HepG2 (cell line): ENCODE measurements at regions not wholly inside any gene's neighbourhood (a gene's known extent, or its start where the extent isn't known, plus 50 kb on each side); places are given as distances from the start of the nearest gene placed in this dataset.

Experiments used
- ARHGAP35 ChIP-seq: sonication (generic); formaldehyde crosslinking; IDR thresholded peaks from 2 replicates; pipeline ENCODE4 v1.9.0; 2022; ENCODE audit warnings: mild to moderate bottlenecking, inconsistent platforms, moderate library complexity, missing genetic modification reagents, borderline replicate concordance
- CEBPG ChIP-seq: IDR thresholded peaks from 2 replicates; pipeline ENCODE4 v1.6.1; 2016
- HMGXB4 ChIP-seq, 2 experiments: sonication (generic) in 1 of 2; formaldehyde crosslinking in 1 of 2; IDR thresholded peaks; 2 replicates each; pipeline versions ENCODE4 v1.4.0 to v1.6.1; 2018 to 2020; ENCODE audit warnings: missing genetic modification reagents in 2 of 2, borderline replicate concordance in 1 of 2, low read depth in 1 of 2, mild to moderate bottlenecking in 1 of 2, missing biosample characterization in 1 of 2
- KDM3A ChIP-seq: IDR thresholded peaks from 2 replicates; pipeline ENCODE4 v1.6.1; 2018; ENCODE audit warnings: low read depth, missing compliant biosample characterization
- MYNN ChIP-seq: sonication (generic); formaldehyde crosslinking; IDR thresholded peaks from 2 replicates; pipeline ENCODE4 v1.4.0; 2020; ENCODE audit warnings: mild to moderate bottlenecking, low read depth, missing genetic modification reagents
- NFATC3 ChIP-seq: sonication (generic); formaldehyde crosslinking; IDR thresholded peaks from 2 replicates; pipeline ENCODE4 v1.5.1; 2020; ENCODE audit warnings: mild to moderate bottlenecking, missing genetic modification reagents
- NR2C2 ChIP-seq: sonication (generic); formaldehyde crosslinking; IDR thresholded peaks from 2 replicates; pipeline ENCODE4 v1.4.0; 2020; ENCODE audit warnings: missing genetic modification reagents, mild to moderate bottlenecking, moderate library complexity, borderline replicate concordance
- POLR2AphosphoS5 ChIP-seq: IDR thresholded peaks from 2 replicates; pipeline ENCODE4 v1.6.1; 2012; ENCODE audit warnings: low read depth, low read length
- SATB2 ChIP-seq: sonication (generic); formaldehyde crosslinking; IDR thresholded peaks from 2 replicates; pipeline ENCODE4 v1.5.0; 2020; ENCODE audit warnings: missing genetic modification reagents
- SRSF4 ChIP-seq: fragments of 200-400 bp; formaldehyde crosslinking; IDR thresholded peaks from one replicate; pipeline ENCODE4 v1.6.1; 2018; ENCODE audit warnings: mild to moderate bottlenecking, low read depth, low read length, moderate library complexity; ENCODE audit not compliant: poor library complexity, severe bottlenecking
- ZMYM4 ChIP-seq: sonication (generic); formaldehyde crosslinking; IDR thresholded peaks from 2 replicates; pipeline ENCODE4 v1.8.1; 2023; ENCODE audit warnings: mild to moderate bottlenecking, missing genetic modification reagents
- TF ChIP-seq, protein P1 (sequence below): sonication (generic); formaldehyde crosslinking; IDR thresholded peaks from 2 replicates; pipeline ENCODE4 v1.4.0; 2020; ENCODE audit warnings: missing genetic modification reagents
- TF ChIP-seq, protein P2 (sequence below), 2 experiments: sonication (generic) in 1 of 2; formaldehyde crosslinking in 1 of 2; IDR thresholded peaks; 2 replicates each; pipeline versions ENCODE4 v1.5.1 to v1.6.1; 2011 to 2020; ENCODE audit warnings: borderline replicate concordance in 1 of 2, low read depth in 1 of 2, low read length in 1 of 2, mild to moderate bottlenecking in 1 of 2, missing genetic modification reagents in 1 of 2, moderate library complexity in 1 of 2

DNA sequence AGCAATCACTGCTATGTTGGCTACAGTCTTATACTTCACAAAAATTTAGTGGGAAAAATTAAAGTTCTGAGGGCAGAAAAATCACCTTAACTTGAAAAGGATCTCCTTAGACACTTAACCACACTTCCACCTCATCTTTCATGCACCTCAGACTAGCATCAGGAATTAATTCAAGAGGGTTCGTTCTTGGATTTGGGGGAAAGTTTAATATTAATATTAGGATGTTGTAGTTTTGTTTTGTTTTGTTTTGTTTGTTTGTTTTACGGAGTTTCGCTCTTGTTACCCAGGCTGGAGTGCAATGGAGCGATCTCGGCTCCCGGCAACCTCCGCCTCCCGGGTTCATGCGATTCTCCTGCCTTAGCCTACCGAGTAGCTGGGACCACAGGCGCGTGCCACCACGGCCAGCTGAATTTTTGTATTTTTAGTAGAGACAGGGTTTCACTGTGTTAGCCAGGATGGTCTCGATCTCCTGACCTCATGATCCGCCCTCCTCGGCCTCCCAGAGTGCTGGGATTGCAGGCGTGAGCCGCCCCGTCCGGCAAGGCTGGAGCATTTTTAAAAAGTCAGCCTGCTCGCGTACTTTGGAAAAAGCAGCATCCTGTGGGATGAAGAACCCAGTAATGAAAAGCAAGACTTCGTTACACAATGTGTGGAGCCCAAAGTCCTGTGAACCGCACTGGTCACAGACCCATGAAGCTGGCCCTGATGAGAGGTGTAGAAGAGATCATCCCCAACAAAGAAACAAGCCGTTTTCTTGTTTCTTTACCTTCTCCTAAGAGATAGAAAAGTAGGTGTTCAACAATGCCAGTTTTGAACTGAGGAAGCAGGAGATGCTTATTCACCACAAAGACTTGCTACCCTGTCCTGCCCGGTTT, 194.9 kb downstream of the GPX5 start (continued):
- peak; percentile 15; the same call in 1 of the 2 replicates for TF ChIP-seq CEBPG
- TF ChIP-seq MYNN (CRISPR knock-in tag): no peak
- TF ChIP-seq ARHGAP35 (CRISPR knock-in tag): no peak
- no peak for TF ChIP-seq NR2C2 (CRISPR knock-in tag)
- no peak for TF ChIP-seq KDM3A
- TF ChIP-seq, protein P1, sequence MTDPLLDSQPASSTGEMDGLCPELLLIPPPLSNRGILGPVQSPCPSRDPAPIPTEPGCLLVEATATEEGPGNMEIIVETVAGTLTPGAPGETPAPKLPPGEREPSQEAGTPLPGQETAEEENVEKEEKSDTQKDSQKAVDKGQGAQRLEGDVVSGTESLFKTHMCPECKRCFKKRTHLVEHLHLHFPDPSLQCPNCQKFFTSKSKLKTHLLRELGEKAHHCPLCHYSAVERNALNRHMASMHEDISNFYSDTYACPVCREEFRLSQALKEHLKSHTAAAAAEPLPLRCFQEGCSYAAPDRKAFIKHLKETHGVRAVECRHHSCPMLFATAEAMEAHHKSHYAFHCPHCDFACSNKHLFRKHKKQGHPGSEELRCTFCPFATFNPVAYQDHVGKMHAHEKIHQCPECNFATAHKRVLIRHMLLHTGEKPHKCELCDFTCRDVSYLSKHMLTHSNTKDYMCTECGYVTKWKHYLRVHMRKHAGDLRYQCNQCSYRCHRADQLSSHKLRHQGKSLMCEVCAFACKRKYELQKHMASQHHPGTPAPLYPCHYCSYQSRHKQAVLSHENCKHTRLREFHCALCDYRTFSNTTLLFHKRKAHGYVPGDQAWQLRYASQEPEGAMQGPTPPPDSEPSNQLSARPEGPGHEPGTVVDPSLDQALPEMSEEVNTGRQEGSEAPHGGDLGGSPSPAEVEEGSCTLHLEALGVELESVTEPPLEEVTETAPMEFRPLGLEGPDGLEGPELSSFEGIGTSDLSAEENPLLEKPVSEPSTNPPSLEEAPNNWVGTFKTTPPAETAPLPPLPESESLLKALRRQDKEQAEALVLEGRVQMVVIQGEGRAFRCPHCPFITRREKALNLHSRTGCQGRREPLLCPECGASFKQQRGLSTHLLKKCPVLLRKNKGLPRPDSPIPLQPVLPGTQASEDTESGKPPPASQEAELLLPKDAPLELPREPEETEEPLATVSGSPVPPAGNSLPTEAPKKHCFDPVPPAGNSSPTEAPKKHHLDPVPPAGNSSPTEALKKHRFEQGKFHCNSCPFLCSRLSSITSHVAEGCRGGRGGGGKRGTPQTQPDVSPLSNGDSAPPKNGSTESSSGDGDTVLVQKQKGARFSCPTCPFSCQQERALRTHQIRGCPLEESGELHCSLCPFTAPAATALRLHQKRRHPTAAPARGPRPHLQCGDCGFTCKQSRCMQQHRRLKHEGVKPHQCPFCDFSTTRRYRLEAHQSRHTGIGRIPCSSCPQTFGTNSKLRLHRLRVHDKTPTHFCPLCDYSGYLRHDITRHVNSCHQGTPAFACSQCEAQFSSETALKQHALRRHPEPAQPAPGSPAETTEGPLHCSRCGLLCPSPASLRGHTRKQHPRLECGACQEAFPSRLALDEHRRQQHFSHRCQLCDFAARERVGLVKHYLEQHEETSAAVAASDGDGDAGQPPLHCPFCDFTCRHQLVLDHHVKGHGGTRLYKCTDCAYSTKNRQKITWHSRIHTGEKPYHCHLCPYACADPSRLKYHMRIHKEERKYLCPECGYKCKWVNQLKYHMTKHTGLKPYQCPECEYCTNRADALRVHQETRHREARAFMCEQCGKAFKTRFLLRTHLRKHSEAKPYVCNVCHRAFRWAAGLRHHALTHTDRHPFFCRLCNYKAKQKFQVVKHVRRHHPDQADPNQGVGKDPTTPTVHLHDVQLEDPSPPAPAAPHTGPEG (CRISPR knock-in tag): no peak
- no peak for TF ChIP-seq POLR2AphosphoS5
- no peak for TF ChIP-seq ZMYM4
- TF ChIP-seq, protein P2, sequence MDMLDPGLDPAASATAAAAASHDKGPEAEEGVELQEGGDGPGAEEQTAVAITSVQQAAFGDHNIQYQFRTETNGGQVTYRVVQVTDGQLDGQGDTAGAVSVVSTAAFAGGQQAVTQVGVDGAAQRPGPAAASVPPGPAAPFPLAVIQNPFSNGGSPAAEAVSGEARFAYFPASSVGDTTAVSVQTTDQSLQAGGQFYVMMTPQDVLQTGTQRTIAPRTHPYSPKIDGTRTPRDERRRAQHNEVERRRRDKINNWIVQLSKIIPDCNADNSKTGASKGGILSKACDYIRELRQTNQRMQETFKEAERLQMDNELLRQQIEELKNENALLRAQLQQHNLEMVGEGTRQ (IDR thresholded peaks at IDR 0.05; ENCODE audit: low read depth, low read length): no peak
- TF ChIP-seq, protein P2 (CRISPR knock-in tag; IDR thresholded peaks at IDR 0.05; ENCODE audit: borderline replicate concordance): no peak
- no peak for TF ChIP-seq SRSF4
- TF ChIP-seq SATB2 (CRISPR knock-in tag): no peak
- no peak for TF ChIP-seq NFATC3 (CRISPR knock-in tag)
- no peak for TF ChIP-seq HMGXB4 (CRISPR knock-in tag; IDR thresholded peaks at IDR 0.05; ENCODE audit: borderline replicate concordance in 1 of 2, low read depth in 1 of 2)
